GM20431 (cell line): ENCODE measurements at regions not wholly inside any gene's neighbourhood (a gene's known extent, or its start where the extent isn't known, plus 50 kb on each side); places are given as distances from the start of the nearest gene placed in this dataset.
"Not testable (repeated sequence)": the region's sequence is repeated elsewhere in the genome, so short reads cannot be mapped to it uniquely, and the experiment has no call there.

Experiments used
- in situ Hi-C: fragments of 300-500 bp; cut with MseI, MboI; formaldehyde crosslinking; loops from one replicate; pipeline ENCODE4 v1.15.0; 2020; ENCODE audit warnings: low sequenced_read_pairs; ENCODE audit not compliant: unreplicated experiment

DNA sequence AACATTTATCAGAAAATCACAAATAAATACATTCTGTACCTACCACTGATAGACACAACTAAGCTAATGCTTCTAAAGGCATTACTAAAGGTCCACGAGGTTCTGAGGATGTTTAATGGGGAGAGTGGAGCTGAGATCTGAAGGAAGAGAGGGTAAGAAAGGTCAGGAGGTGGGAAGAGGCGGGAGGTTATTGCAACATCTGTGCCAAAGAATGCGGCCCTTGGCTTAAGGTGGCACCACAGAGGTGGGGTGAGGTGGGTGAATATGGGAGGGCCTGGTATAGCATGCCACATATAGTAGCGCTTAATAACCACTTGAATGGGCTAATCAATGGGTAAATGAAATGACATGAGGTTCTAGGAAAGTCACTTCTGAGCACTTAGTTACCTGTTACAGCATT, 217.8 kb upstream of the ATP5MC3 start:
- in situ Hi-C loops, result no loop called here

DNA sequence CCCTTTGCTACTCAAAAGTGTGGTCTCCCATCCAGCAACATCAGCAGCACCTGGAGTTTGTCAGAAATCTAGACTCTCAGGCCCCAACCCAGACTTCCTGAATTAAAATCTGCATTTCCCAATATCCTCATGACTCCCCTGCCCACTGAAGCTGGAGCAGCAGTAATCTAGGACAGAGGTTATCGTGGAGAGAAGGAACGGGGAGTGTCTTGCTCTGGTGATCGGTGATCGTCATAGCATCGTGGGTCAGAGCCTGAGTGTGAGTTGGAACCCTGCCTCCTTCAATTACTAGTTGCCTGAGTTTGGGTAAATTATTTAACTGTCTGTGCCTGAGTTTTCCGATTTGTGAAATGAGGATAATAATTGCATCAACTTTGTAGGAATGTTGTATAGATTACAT, 217.3 kb upstream of the ATP5MC3 start:
- in situ Hi-C loops, result no loop called here

DNA sequence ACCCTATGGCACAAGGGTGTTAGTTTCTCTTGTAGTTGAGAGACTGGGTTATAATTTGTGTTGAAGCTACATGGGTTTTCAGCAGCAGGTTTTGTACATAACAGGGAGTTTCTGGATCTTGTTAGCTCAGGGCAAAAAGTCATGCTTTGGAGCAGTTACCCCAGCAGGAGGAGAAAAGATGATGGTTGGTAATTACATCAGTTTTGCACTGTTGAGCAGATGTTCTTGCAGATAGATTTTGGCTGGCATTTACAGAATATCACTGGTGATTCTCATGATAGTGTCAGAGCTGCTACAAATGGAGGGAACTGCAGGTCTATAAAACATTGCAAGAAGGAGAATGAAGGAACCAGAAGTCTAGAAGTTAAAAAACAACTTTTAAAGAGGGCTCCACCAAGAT, 215.2 kb upstream of the ATP5MC3 start:
- in situ Hi-C loops, result no loop called here

DNA sequence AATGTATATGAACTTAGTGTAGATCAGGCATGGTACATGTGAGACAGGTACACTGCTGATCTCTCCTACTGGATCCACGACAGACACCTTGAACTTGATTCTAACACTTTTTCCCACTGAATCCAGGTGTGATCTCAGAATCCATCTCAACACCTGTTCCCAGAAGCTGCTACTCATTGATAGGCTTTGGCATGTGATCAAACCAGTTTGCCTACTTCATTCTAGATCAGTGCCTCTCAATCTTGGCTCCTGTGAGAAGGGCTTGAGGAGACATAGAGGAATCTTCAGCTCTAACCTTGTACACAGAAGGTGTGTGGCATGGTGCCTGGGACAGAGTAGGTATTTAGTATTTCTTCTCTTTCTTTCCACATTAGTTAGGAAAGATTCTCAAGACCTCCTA, 212.3 kb upstream of the ATP5MC3 start:
- in situ Hi-C loops, result no loop called here

DNA sequence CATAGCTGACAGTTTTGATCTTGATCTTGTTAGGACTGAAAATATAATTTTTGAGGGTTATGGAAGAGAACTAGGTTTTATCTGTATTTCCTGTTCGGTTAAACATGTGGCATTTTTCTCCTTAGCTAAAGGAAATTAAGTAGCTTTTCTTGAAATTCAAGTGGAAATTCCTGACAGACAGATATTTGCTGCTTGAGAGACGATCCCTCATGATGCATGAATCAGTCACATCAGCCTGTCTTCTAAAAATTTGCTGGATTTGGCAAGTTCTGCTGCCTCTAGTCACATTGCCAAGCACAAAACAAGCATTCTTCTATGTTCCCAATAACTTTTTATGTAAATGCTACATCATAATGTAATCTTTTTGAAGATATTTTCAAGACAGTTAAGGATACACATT, 201.8 kb upstream of the ATP5MC3 start:
- in situ Hi-C loops, result no loop called here

DNA sequence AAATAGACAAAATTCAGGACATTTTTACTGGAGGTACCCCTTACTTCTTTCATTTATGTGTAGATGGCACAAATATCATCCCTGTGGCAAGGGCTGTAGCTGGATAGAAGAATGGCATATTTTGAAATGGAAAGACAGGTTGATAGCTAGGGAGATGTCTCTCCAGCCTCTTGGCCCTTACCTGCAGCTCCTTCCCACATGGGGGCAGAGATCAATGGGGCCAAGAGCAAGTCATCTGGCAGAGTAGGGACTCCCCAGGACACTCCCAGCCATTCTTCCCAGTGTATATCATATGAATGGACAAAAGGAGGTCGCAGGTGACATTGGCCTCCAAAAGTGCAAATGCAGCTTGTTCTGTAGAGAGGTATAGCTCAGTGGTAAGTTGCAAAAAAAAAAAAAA, 192.2 kb upstream of the ATP5MC3 start:
- in situ Hi-C loops, result no loop called here

DNA sequence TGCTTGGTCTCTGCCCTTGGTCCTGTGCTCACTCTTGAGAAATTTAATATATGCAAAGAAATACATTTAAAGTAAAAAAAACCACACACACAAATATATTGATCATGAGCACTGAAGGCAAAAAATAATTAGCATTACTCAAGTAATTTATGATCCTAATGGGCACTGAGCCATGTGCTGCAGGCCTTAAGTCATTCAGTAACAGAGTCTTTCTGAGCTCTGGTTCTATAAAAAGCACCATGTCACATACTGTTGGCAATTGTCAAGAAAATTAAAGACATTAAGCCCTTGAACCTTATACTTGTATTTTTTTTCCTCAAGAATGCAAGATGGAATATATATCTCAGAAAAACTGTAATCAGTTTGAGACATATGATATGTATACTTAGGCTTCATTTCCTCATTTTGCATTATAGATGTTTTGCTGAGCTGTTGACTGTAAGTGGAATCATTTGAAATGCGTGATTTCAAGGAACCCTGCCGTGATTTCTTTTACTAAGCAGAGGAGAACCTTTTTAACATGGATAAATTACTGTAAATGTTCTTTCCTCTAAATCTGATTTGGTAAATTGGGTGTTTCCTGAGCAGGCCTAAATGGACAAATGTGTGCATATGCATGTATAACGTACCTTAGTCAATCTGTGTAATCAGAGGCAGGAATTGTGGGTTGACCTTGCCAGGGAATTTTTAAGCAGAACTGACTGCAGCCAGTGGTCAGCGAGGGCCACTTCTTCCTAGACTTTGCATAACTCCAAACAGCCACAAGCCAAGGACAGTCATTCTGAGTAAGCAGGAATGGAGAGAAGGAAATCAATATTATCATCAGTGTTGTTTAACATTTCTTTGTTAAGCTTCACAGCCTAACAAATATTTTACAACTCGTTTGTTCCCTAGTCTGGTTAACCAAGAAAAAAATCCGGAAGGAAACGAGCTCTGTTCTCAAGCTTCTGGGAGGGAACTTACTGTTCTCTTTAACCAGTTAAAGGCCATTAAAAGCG, 191.5 kb upstream of the ATP5MC3 start:
- in situ Hi-C loops, result no loop called here

DNA sequence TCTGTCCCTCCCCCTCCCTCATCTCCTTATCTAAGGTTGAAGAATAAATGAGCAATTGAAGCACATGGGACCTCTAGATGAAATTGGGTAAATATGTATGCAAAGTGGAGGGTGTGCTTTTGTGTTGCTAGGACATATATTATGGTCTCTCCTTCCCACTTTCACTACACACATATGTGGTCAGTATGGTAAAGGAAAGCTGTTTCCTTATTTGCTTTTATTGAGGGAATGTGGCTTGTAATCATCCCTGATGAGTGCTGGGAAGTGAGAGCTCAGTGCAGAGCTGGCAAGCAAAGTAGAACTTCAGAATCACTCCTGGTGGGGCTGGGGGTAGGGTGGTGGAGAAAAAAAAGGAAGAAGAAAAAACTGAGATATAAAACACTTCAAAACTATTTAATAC, 189.9 kb upstream of the ATP5MC3 start:
- in situ Hi-C loops, result no loop called here

DNA sequence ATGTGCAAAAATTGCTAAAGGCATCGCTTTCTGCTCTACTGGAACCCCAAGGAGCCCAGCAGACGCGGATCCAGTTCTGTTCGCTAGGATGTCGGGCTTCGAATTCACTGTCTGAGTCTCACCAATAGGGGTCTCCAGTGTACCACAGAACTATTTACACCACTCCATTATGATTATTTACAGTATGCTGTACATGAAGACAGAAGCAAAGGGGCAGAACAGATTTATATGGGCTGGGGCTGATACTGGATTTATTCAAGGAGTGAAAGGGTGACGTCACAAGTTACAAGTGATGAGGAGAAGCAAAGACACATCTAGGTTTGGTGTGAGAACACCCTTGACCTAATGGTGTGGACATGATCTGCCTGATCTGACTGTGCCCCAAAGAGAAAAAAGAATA, 185.3 kb upstream of the ATP5MC3 start:
- in situ Hi-C loops, result no loop called here

DNA sequence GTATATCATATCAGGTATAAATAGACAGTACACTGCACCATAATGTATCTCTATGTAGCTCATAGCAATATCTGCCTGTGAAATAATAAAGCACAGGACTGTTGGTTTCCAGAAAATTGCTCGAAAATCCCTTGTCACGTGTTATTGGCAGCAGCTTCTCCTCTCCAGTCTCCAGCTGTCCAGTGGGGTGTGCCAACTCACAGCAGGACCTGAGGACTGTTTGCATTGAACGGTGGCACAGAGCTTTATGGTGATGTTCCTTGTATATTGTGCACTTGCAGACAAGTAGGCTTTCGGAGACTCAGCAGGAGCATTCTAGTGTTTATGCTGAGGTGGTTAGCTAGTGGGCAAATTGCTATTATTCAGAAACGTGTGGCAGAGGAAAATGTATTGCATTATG, 182.2 kb upstream of the ATP5MC3 start:
- in situ Hi-C loops, result no loop called here

DNA sequence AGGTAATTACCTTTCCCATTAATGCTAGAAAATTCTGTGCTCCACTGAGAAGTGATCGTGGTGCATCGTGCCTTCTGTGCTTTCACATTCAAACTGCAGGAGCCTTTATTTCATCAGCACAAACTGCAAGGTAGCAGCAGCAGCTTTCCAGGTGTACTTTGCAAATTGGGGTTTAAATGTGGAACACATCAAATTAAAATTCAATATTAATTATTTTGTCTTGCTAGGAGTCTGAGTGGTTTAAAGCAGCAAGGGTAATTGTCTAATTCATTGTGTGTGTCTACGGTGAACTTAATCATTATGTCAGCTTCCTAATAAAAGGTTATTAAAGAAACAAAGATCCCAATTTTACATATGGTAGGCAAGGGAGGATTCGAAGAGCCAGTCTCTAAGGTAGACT, 180.8 kb upstream of the ATP5MC3 start:
- in situ Hi-C loops, result no loop called here

DNA sequence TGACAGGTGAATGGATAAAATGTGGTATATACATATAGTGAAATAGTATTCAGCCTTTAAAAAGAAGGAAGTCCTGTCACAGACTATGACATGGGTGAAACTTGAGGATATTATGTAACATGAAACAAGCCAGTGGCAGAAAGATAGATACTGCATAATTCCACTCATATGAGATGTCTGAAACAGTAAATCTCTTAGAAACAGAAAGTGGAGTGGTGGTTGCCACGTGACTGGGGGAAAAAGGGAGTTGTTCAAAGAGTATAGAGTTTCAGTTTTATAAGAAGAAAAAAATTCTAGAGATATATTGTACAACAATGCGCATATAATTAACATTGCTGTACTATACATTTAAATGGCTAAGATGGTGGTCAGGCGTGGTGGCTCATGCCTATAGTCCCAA, 178.2 kb upstream of the ATP5MC3 start:
- in situ Hi-C loops, result no loop called here

DNA sequence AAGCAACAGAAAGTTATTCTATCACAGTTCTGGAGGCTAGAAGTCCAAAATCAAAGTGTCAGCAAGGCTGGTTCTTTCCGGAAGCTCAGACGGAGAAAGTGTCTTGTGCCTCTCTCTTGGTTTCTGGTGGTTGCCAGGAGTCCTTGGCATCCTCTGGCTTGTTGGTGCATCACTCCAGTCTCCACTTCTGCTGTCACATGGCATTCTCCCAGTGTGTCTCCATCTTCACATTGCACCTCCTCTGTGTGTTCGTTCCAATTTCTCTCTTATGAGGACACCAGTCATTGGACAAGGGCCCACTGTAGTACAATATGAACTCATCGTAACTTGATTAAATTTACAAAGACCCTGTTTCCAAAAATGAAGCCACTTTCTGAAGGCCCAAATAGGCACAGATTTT, 175.4 kb upstream of the ATP5MC3 start:
- in situ Hi-C loops, result no loop called here

DNA sequence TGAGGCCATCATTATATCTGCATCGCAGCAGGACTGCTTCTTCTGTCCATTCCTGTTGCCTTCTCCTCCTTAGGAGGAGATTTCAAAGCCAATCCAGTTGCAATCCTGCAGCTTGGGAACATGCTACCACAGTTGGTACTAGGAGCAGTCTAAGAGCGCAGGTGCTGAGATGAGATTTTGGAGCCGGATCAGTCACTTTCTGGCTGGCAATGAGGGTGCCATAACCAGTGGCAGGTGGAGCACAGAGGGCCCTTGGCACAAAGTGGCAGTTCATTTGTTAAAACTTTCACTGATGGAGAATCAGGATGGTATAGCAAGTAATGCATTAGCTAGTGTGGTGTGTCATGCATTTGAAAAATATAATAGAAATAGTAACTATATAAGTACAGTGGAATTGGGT, 173.7 kb upstream of the ATP5MC3 start:
- in situ Hi-C loops, result no loop called here

DNA sequence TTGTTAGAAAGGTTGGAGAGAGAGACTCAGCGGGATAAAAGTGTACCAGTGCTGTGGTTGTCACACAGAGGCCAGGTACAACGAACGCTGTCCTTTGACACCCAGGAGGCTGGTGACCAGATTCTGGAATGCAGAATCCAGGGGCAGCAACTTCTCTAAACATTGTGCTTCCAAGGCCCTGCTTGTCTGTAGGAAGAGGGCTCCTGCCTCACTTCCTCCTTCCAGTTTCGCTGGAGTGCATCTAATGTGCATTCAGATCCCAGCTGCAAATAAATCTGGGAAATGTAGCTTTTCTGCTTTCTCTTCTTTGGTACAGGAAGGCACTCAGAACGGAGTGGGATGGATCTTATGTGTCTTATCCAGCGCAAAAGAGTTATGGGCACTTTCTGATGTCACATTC, 171.8 kb upstream of the ATP5MC3 start:
- in situ Hi-C loops, result no loop called here

DNA sequence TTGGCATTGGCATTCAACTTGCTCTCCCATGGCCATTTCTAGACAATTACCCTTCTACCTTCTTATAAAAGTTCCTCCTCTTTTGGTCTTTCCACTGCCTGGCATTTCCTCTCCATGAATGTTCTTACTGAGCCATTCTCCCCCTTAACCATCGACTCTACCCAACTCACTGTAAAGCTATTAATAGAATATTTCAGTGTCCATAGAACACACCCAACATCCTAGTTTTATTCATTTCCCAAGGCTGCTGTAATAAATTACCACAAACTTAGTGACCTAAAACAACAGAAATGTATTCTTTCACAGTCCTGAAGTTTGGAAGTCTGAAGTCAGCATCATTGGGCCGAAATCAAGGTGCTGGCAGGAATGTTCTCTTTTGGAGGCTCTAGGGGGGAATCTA, 170.0 kb upstream of the ATP5MC3 start:
- in situ Hi-C loops, result no loop called here

DNA sequence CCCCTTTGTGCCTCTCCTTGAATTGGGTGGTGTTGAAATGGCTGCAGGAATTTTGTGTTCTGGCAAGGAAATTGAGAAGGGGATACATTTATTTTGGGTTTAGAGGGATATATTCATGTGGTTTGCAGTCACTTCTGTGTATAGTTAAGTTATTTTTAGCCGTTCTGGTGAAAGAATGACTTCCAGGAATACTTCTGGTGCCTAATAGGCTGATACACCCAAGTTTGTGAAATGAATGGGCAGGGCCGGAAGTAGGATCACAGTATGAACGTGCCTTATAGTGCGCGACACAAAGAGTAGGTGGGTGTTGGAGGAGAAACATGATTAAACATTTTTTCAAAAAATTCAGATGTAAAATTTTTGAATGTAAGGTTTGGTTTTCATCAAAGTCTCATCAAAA, 168.6 kb upstream of the ATP5MC3 start:
- in situ Hi-C loops, result no loop called here

DNA sequence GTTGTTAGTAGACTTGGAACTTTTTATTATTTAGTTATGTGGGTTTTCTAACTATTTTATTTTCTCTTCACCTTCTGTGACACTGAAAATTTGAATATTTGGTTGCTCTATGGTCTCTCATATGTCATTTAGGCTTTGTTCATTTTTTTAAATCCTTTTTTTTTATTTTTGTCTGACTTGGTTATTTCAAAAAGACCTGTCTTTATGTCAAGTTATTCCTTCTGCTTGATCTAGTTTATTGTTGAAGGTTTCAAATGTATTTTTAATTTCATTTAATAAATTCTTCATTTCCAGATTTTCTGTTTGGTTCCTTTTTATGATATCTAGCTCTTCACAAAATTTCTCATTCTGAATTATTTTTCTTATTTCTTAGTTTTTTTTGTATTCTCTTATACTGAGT, 160.6 kb upstream of the ATP5MC3 start:
- in situ Hi-C loops, result no loop called here

DNA sequence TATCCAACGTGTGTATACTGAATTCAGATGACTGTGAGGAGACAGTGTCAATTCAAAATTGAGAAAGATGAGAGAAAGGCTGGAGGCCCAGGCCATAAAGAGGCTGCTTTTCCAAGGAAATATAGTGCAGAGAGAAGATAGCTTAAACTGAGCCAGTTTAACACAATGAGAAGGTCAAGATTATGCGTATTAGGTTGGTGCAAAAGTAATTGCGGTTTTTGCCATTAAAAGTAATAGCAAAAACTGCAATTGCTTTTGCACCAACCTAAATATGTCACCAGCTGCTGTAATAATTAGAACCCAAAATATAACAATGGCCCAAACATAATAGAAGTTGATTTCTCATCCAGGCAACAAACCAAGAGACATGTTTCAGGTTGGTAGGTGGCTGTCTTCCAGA, 148.7 kb upstream of the ATP5MC3 start:
- in situ Hi-C loops, result no loop called here

DNA sequence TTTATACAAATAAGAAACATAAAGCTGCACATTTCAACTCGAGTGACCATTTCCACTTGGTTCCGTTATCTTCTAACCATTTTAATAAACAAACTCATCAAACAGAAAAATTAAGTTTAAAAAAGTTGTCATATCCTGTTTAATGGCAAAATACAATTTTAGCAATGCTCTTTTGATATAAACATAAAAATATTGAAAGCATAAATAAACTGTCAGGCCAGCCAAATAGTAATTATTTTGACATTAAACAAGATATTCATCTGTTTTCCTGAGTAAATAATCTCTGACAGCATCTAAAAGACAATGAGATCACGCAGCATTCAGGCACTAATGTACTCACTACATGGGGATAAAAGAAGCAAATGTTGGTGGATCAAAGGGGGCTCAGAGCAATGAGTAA, 145.3 kb upstream of the ATP5MC3 start:
- in situ Hi-C loops, result no loop called here

DNA sequence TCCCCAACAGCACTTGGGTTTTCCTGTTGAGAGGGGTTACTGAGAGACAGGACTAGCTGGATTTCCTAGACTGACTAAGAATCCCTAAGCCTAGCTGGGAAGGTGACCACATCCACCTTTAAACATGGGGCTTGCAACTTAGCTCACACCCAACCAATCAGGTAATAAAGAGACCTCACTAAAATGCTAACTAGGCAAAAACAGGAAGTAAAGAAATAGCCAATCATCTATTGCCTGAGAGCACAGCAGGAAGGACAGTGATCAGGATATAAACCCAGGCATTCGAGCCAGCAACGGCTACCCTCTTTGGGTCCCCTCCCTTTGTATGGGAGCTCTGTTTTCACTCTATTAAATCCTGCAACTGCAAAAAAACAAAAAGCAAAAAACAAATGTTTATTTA, 144.7 kb upstream of the ATP5MC3 start:
- in situ Hi-C loops, result not testable (repeated sequence)

DNA sequence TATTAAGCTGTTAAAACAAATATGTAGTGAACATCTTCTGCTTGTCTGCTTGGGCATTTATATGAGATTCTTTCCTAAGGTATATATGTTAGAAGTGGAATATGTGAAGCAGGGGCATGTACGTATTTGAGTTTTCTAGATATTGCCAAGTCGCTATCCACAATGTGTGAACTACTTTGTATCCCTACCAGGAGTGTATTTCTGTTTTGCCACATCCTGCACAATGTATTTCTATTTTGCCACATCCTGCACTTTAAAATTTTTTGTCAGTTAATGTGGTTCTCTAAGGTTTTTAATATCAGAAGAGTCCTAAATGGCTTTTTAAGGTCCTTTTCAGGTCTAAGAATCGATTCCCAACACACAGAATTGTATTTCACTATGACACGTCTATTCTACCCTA, 141.7 kb upstream of the ATP5MC3 start:
- in situ Hi-C loops, result no loop called here
